DMS 273 (cell line): ENCODE measurements at regions not wholly inside any gene's neighbourhood (a gene's known extent, or its start where the extent isn't known, plus 50 kb on each side); places are given as distances from the start of the nearest gene placed in this dataset.
"Not testable (repeated sequence)": the region's sequence is repeated elsewhere in the genome, so short reads cannot be mapped to it uniquely, and the experiment has no call there.

Source experiments
- DNase-seq: peaks from one replicate; lab custom pipeline; 2025; ENCODE audit not compliant: unreplicated experiment; lab: John Stamatoyannopoulos, UW

- peak; percentile 54 for DNase-seq
Observed at GRCh38 chr12:124387528-124387911, 92.6 kb downstream of the RFLNA start.

- DNase-seq: no peak
Observed at GRCh38 chr12:124386661-124387527, 92.0 kb downstream of the RFLNA start.

GRCh38 chr12:124386059-124386458 is 91.2 kb downstream of the RFLNA start:
- no peak for DNase-seq

DNA sequence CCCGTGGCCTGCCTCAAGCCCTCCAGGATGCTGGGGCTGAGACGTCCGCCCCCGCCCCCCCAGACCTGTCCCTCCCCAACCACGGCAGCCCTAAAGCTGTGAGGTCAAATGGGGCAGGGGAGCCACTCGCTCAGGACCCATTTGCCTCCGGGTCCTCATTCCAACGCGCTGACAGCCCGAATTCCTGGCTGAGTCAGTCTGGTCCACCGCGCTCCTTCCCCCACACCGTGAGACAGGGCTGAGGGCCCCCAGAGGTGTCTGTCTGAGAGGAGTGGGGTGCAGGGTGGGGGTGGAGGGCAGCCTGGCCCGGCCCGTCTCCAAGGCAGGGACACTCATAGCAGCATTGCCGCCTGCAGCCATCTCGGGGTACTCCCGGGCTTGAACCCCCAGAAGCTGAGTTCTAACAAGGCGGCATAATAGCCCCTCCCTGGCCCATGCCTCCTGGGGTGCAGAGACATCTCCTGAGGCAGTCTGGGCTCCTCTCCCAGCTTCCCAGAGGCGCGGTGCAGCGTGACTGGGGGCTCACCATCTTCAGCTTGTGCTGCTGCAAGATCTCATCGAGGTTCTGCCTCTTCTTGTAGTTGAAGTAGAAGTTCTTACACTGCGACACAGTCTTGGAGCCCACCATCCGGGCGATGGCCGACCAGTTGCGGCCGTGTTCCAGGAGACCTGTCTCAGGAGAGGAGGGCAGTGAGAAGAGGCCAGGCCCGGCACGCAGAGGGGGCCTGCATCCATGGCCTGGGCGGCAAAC is 90.5 kb downstream of the RFLNA start:
- DNase-seq: no peak

DNA sequence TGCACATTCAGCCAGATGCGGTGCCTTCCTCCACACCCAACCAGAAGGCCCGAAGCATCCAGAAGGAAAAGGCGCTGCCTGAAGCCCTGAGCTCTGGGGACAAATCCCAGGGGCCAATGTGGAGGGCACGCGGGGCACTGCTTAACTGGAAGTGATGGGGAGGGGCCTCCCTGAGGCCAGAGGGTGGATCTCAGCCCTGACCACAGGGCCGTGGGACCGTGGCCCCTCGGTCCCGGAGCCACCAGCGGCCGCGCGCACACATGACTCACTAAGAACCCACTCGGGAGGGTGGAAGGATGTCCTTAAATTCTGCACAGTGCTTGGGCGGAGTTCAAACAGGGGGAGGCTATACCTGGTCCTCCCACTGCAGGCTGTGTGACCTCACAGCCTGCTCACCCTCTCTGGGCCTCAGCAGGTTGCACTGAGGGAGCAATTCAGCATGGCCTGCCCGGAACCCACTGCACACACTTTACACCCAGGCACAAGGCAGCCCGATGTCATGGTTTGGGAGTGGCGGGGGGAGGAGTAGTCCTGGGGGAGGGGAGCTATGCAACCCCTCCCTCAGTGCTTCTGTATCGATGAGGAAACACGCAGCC is 89.5 kb downstream of the RFLNA start:
- DNase-seq: no peak

DNA sequence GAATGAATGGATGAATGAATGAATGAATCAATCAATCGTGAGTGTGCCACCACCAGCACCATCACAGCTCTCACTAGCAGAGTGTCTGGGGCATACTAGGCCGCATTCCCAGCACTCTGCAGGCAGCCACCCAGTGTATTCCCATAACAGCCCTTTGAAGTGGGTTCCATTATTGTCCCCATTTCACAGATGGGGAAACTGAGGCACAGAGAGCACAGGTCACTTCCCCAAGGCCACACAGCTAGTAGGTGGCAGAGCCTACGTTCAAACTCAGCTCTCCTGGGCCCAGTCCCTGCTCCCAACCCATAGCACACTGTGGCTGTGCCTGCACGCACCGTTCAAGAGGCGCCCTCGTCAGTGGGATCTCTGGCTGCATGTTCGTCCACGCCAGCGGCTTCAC is 88.1 kb downstream of the RFLNA start:
- no peak for DNase-seq

DNA sequence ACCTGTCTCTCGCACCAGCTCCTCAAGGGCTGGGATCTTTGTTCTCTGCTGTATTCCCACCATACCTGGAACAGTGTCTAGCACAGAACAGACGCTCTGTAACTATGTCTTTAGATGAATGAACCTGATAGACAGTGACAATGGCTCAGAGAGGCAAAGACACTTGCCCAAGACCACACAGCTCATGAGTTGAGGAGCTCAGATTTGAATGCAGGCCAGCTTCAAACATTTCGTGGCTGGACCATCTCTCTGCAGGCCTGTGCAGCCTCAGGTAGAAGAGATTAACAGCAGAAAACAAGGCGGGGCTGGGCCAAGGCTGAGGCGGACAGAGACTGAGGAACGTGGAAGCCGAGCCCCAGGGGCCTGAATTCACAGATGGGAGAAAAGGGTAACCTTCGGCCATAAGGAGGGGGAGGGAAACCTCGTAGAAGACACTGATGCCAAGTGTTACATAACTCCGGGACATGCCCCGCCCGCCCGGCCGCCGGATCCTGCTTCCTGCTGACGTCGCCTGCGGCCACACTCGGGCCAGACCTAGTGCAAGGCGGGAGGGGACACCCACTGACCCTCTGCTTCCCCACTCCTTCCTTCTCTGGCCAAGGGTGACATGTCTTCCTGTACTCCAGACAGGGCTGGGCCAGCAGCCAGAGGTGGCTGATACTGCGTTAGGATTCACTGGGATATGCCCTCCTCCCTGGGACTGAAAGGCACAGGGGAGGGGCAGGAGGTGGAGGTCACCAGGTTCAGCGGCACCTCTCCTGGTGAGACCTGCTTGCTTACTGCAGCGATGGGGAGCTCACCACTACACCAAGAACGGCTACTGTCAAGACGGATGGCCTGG is 86.8 kb downstream of the RFLNA start:
- DNase-seq: peak; percentile 20

DNA sequence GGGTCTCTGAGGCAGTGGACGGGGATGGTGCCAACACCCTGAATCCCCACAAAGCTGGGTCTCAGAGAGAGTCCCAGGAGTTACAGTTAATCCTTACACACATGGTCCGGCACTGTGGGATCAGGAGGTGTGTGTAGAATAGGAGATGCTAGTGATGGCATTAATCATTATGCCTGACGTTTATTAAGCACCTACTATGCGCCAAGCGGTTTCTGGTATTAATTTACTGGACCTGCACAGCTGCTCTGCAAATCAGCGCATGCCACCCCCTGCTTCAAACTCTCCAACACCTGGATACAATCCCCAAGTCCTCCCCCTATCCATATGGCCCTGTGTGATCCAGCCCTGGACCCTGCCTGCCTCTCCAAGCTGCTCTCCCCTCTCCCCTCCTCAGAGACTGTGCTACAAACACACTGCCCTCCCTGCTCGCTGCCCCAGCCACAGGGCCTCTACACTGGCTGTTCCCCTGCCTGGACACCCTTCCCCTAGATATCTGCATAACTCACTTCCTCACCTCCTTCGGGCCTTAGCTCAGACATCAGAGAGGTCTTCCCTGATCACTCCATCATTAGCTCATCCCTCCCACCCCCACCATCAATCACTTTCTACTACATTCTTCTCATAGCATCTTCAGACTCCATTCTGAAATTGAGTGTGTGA is 86.0 kb downstream of the RFLNA start:
- peak; percentile 52 for DNase-seq

DNA sequence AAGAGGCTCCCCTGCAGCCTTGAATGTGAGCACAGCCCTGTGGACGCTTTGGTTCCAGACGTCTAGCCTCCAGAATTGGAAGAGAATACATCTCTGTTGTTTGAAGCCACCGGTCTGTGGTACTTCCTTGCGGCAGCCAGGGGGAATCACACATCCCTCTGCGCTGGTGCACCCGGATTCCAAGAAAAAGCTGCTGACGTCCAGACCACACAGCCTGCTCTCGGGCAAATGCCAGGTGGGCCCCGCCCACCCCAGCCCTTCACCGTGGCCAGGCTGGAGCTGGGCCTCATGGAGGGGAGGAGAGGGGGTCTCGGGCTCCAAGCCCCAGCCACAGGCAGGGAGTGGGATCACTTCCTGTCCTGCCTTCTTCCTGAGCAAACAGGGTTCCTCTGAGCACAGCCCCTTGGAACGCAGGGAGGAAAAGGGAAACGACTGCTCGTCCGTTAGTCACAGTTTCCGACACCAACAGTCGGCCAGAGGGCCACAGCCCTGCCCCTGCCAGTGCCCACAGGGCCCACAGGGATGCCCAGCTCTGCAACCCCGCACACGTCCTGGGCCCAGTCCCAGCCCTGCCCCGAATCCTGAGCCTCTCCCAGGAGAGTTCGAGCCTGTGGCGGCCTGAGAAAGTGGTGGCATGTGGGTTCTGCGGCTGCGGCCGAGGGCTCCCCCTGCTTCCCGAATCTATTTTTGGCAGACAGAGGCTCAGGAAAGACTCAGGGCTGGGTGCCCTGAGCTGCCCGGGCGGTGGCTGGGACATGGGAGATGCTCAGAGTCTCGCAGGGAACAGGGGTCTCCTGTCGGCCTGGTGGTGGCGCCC is 85.3 kb downstream of the RFLNA start:
- no peak for DNase-seq

GRCh38 chr12:124379379-124379937 is 84.6 kb downstream of the RFLNA start:
- DNase-seq: no peak

GRCh38 chr12:124378926-124379325 is 84.0 kb downstream of the RFLNA start:
- DNase-seq: no peak

- no peak for DNase-seq
Observed at GRCh38 chr12:124377981-124378509, 83.2 kb downstream of the RFLNA start.

DNA sequence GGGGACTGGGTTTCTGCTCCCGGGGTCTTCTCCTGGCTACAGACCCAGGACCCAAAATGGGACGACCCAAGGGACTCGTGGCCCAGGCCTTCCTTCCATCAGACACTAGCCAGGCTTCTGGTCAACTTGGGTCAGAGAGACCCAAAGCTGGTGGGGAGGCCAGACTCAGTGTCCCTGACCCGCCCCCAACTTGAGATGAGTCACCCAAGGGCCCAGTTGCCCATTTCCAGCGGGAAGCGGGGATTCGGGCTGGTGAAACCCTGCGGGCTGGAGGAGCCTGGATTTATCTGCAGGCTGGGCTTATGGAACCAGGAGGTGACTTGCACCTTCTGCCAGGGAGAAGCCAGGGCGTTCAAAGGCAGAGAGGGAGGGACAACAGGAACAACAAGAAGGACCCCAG is 81.5 kb downstream of the RFLNA start:
- no peak for DNase-seq

GRCh38 chr12:124375789-124376175 is 80.9 kb downstream of the RFLNA start:
- DNase-seq: no peak

DNA sequence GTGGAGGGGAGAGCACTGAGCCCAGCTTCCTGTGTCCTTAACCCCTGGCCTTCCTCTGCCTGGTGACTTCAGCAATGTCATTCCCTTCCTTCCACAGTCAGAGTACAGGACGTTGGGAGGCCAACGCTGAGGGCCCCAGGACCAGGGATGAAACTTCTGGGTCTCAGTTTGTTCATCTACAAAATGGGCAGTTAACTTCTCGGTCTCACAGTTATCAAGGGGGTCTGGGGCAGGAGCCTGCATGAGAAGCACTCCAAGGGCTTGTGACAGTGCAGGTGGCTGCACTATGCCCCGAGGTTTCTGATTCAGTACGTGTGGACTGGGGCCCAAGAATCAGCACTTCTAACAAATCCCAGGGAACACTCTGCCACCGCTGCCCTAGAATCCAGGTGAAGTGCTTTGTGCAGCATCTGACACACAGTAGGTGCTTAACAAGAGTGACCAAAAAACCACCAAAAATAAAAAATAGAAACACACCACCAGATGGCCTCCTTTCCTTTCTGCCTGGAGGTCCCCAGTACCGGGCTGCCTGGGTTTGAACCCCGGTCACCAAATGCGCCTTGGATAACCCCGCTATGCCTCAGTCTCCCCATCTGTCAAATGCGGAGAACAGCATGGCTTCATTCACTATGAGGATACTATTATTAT is 80.4 kb downstream of the RFLNA start:
- no peak for DNase-seq

DNA sequence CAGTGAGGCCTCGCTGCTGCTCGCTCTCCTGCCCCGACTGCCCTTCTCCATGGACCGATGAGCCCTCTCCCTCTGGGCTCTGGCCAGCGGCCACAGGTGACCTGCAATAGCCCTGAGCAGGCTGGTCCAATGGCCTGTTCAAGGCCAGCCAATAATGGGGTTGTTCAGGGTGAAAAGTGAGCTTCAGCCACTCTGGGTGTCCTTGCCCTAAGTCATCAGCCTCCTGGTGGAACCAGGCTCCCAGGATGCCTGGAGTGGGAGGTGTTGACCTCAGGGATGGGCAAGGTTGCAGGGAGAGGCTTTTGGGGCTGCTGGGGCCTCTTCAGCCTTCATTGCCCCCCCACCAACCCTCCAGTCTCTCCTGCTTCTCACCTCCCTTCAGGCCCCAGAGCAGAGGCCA is 79.7 kb downstream of the RFLNA start:
- no peak for DNase-seq

DNA sequence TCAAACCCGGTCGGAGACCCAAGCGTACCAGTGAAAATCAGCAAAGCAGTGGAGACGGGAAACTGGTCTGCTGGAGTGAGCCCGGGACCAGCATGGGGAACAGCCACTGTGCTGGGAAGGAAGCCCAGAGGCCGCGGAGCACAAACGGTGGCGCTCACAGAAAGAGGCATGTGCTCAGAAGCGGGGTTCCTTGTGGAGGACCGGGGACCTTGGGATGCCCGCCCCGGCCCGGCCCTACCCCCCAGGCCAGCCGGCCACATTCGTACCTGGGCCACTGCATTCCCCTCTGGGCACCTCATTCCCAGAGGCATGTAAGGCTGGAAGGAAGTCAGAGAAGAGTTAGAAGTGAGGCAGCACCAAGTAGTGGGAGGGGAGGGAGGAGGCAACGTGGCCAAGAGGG is 79.3 kb downstream of the RFLNA start:
- no peak for DNase-seq

DNA sequence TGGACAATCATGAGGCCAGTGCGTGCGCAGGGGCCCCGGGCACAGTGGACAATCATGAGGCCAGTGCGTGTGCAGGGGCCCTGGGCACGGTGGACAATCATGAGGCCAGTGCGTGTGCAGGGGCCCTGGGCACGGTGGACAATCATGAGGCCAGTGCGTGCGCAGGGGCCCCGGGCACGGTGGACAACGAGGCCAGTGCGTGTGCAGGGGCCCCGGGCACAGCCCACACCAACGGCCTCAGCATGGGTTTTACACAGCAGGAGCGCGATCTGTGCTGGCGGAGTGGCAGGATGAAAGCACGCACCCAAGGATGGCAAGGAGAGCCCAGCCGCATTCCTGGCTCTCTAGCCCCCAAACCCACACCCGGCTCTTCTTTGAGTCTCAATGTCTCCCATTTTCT is 78.8 kb downstream of the RFLNA start:
- DNase-seq: not testable (repeated sequence)

DNA sequence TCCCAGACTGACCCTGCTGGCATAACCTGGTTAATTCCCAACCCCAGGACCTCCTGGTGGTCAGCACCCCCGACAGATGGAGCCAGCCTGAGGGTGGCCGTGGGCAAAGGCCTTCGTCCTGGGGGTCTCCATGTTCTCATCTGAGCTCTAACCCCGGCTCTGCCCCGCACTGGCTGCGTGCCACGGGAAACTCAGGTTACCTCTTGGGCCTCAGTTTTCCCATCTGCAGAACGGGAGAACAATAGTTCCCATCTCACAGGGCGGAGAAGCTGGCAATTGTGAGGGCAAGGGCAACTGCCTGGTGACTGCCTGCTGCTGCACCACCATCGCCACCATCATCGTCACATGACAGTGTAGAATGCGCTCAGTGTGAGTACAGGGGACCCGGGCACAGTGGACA is 77.9 kb downstream of the RFLNA start:
- DNase-seq: no peak
